ENCODE measurements at regions not wholly inside any gene's neighbourhood (a gene's known extent, or its start where the extent isn't known, plus 50 kb on each side); places are given as distances from the start of the nearest gene placed in this dataset.

DNA sequence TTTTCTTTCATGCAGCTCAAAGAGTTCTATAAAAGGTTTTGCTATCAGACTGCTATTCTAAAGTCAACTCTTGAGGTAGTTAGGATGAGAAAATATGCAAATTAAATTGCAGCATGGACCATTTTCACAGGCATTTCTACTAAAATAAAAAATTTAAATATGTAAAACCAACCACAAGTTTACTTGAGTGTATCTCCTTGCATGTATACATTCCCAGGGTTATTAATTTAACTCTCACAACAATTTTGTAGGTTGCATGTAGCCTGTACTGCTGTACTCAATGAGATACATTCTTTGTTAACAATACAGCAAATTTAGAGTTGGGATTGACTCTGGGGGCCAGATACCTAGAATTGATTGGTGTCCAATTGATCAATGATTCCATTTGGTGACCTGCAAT lies 265.8 kb downstream of the MED10 start:
- TF ChIP-seq, protein P1, sequence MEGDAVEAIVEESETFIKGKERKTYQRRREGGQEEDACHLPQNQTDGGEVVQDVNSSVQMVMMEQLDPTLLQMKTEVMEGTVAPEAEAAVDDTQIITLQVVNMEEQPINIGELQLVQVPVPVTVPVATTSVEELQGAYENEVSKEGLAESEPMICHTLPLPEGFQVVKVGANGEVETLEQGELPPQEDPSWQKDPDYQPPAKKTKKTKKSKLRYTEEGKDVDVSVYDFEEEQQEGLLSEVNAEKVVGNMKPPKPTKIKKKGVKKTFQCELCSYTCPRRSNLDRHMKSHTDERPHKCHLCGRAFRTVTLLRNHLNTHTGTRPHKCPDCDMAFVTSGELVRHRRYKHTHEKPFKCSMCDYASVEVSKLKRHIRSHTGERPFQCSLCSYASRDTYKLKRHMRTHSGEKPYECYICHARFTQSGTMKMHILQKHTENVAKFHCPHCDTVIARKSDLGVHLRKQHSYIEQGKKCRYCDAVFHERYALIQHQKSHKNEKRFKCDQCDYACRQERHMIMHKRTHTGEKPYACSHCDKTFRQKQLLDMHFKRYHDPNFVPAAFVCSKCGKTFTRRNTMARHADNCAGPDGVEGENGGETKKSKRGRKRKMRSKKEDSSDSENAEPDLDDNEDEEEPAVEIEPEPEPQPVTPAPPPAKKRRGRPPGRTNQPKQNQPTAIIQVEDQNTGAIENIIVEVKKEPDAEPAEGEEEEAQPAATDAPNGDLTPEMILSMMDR (IDR thresholded peaks at IDR 0.05): no peak
- TF ChIP-seq POLR2A (IDR thresholded peaks at IDR 0.05): no peak

Data from adrenal gland (tissue), 5 donors.